ENCODE measurements at regions not wholly inside any gene's neighbourhood (a gene's known extent, or its start where the extent isn't known, plus 50 kb on each side); places are given as distances from the start of the nearest gene placed in this dataset.

DNA sequence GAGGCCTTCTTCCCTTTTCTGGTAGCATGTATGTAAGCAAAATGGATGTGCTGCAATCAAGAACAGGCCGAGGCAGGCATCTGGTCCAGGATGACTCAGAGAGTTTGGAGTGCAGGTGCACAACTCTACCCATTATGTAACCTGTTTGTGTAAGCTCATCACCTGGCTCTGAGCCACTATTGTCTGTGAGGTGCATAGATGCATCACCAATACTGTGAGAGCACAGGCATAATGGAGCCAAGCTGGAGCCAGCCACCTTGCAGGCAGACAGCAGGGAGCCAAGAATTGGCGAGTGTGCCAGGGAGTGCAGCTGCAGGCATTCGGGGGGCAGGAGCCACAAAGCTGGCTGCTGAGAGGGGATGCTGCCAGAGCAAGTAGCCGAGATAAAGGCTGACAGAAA, 549.9 kb upstream of the RGS18 start:
- TF ChIP-seq, protein P1, sequence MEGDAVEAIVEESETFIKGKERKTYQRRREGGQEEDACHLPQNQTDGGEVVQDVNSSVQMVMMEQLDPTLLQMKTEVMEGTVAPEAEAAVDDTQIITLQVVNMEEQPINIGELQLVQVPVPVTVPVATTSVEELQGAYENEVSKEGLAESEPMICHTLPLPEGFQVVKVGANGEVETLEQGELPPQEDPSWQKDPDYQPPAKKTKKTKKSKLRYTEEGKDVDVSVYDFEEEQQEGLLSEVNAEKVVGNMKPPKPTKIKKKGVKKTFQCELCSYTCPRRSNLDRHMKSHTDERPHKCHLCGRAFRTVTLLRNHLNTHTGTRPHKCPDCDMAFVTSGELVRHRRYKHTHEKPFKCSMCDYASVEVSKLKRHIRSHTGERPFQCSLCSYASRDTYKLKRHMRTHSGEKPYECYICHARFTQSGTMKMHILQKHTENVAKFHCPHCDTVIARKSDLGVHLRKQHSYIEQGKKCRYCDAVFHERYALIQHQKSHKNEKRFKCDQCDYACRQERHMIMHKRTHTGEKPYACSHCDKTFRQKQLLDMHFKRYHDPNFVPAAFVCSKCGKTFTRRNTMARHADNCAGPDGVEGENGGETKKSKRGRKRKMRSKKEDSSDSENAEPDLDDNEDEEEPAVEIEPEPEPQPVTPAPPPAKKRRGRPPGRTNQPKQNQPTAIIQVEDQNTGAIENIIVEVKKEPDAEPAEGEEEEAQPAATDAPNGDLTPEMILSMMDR (IDR thresholded peaks at IDR 0.05): no peak
- TF ChIP-seq POLR2A (IDR thresholded peaks at IDR 0.05): no peak
- peak in 2 of 3 donors; percentile 35 to 39 for TF ChIP-seq POLR2AphosphoS5 (IDR thresholded peaks at IDR 0.05)

Data from suprapubic skin (tissue), 4 donors.